HepG2 (cell line): ENCODE measurements at regions not wholly inside any gene's neighbourhood (a gene's known extent, or its start where the extent isn't known, plus 50 kb on each side); places are given as distances from the start of the nearest gene placed in this dataset.

Source experiments
- ATAC-seq: fragments of 200-7000 bp; cut with Tn5 transposase; 3 replicates; pipeline ENCODE4 v1.9.1; 2020; ENCODE audit warnings: mild to moderate bottlenecking, moderate library complexity
- BruUV-seq: library from RNA; stranded (reverse); fragments of 400-500 nt; replicated peaks from 2 replicates; lab custom pipeline; 2021; lab: Mats Ljungman, UMichigan
- CTCF ChIA-PET: fragments of 300-600 bp; formaldehyde crosslinking; extraction: SDS; loops from one replicate; lab custom pipeline; 2021; ENCODE audit warnings: low total read pairs, inconsistent platforms, low intra/inter-chr PET ratio; lab: Yijun Ruan, JAX
- POLR2A ChIA-PET: fragments of 350-600 bp; sonication (Branson Sonifier 250); formaldehyde crosslinking; loops from one replicate; lab custom pipeline; 2020; ENCODE audit warnings: antibody characterized with exemption, inconsistent platforms; lab: Yijun Ruan, JAX
- DNase-seq: peaks from one replicate; pipeline ENCODE4 v3.0.0-alpha.2; 2015; ENCODE audit warnings: low spot score
- FAIRE-seq: peaks from 3 replicates; lab custom pipeline; 2011; peaks lifted over from hg19 to GRCh38; lab: Jason Lieb, UNC
- H2AFZ ChIP-seq: one replicate; pipeline ENCODE4 v1.6.1; 2011; ENCODE audit warnings: low read length, inconsistent platforms
- H3K27ac ChIP-seq: fragments of 300-600 bp; 3 replicates; pipeline ENCODE4 v1.8.0; 2011; ENCODE audit warnings: mixed run types, mild to moderate bottlenecking, mixed read lengths, low read length, inconsistent platforms; ENCODE audit not compliant: insufficient read depth; ENCODE audit errors: extremely low read length
- H3K27me3 ChIP-seq, 2 experiments: fragments of 200-600 bp in 1 of 2; 2 replicates in 1 of 2; 3 replicates in 1 of 2; pipeline versions ENCODE4 v1.6.0 to v1.8.0; 2011; ENCODE audit warnings: low read length in 2 of 2, mild to moderate bottlenecking in 2 of 2, moderate library complexity in 2 of 2, inconsistent platforms in 1 of 2; ENCODE audit not compliant: insufficient read depth in 2 of 2, control insufficient read depth in 1 of 2
- H3K36me3 ChIP-seq, 2 experiments: fragments of 200-600 bp in 1 of 2; replicated peaks in 1 of 2; 2 replicates in 1 of 2; 3 replicates in 1 of 2; pipeline versions ENCODE4 v1.5.1 to v1.8.0; 2011; ENCODE audit warnings: low read length in 2 of 2, inconsistent platforms in 1 of 2; ENCODE audit not compliant: insufficient read depth in 2 of 2, control insufficient read depth in 1 of 2
- H3K4me1 ChIP-seq: 2 replicates; pipeline ENCODE4 v1.5.1; 2012; ENCODE audit warnings: low read length, inconsistent platforms; ENCODE audit not compliant: insufficient read depth
- H3K4me2 ChIP-seq: 2 replicates; pipeline ENCODE4 v1.6.0; 2011; ENCODE audit warnings: low read depth, low read length, inconsistent platforms
- H3K4me3 ChIP-seq, 3 experiments: fragments of 200-600 bp in 1 of 3; sonication (generic), shearing (Covaris generic) in 1 of 3; replicated peaks in 1 of 3; 2 replicates each; pipeline ENCODE4 v1.5.1; 2011 to 2016; ENCODE audit warnings: low read length in 3 of 3, inconsistent platforms in 2 of 3, low read depth in 2 of 3, mild to moderate bottlenecking in 2 of 3, control low read depth in 1 of 3, mixed read lengths in 1 of 3; ENCODE audit not compliant: insufficient read depth in 1 of 3
- H3K79me2 ChIP-seq: one replicate; pipeline ENCODE4 v1.6.1; 2011; ENCODE audit warnings: low read length, inconsistent platforms; ENCODE audit not compliant: insufficient read depth
- H3K9ac ChIP-seq: 2 replicates; pipeline ENCODE4 v1.6.0; 2011; ENCODE audit warnings: mild to moderate bottlenecking, low read depth, low read length, inconsistent platforms; ENCODE audit not compliant: insufficient read depth
- H3K9me3 ChIP-seq: 2 replicates; pipeline ENCODE4 v1.5.1; 2012; ENCODE audit warnings: mild to moderate bottlenecking, low read length
- H4K20me1 ChIP-seq: 2 replicates; pipeline ENCODE4 v1.6.0; 2011; ENCODE audit warnings: inconsistent platforms, mild to moderate bottlenecking, low read length, moderate library complexity; ENCODE audit not compliant: insufficient read depth
- AHR ChIP-seq: IDR thresholded peaks from 2 replicates; pipeline ENCODE4 v1.6.1; 2018; ENCODE audit warnings: missing genetic modification reagents, missing compliant biosample characterization
- ATF7-NPFF ChIP-seq: sonication (generic); formaldehyde crosslinking; IDR thresholded peaks from 2 replicates; pipeline ENCODE4 v1.8.1; 2023; ENCODE audit warnings: mild to moderate bottlenecking, low read depth, missing genetic modification reagents, moderate library complexity
- CEBPB ChIP-seq: IDR thresholded peaks from 2 replicates; pipeline ENCODE4 v1.6.1; 2011; ENCODE audit warnings: low read depth, low read length, improper control_type of control experiment, borderline replicate concordance
- FOXK1 ChIP-seq: sonication (generic); formaldehyde crosslinking; IDR thresholded peaks from 2 replicates; pipeline ENCODE4 v1.4.0; 2020; ENCODE audit warnings: low read depth, missing genetic modification reagents, borderline replicate concordance
- MLLT10 ChIP-seq: sonication (generic); formaldehyde crosslinking; IDR thresholded peaks from 2 replicates; pipeline ENCODE4 v1.4.0; 2020; ENCODE audit warnings: missing genetic modification reagents
- SRF ChIP-seq: IDR thresholded peaks from 2 replicates; pipeline ENCODE4 v1.6.1; 2011; ENCODE audit warnings: mild to moderate bottlenecking, low read depth, low read length, moderate library complexity
- TMF1 ChIP-seq: sonication (generic); formaldehyde crosslinking; IDR thresholded peaks from 2 replicates; pipeline ENCODE4 v1.8.1; 2022; ENCODE audit warnings: low read depth, missing genetic modification reagents
- ZBTB7B ChIP-seq: sonication (generic); formaldehyde crosslinking; IDR thresholded peaks from 2 replicates; pipeline ENCODE4 v1.4.0; 2020; ENCODE audit warnings: missing genetic modification reagents
- ZFAT ChIP-seq: sonication (generic); formaldehyde crosslinking; conservative IDR thresholded peaks from 2 replicates; pipeline ENCODE4 v1.8.1; 2023; ENCODE audit warnings: missing genetic modification reagents, inconsistent platforms
- ZNF274 ChIP-seq: sonication (generic); formaldehyde crosslinking; IDR thresholded peaks from 2 replicates; pipeline ENCODE4 v1.5.1; 2020; ENCODE audit warnings: mild to moderate bottlenecking, missing genetic modification reagents
- WGBS: methylation state at CpG from one replicate; pipeline ENCODE4 v1.1.6; 2017; ENCODE audit warnings: low lambda C conversion rate; 5-methylcytosine and 5-hydroxymethylcytosine counted together
- in situ Hi-C: cut with HindIII; loops from 2 replicates; pipeline ENCODE4 v1.10.0; 2017; ENCODE audit warnings: low pct_unique_long_range_greater_than_20kb; ENCODE audit not compliant: extremely low pct_ligation_motif_present
- intact Hi-C: fragments of 100-400 bp; cut with micrococcal nuclease; formaldehyde crosslinking; loops from one replicate; pipeline ENCODE4 v1.10.0; 2022; ENCODE audit not compliant: unreplicated experiment
- TF ChIP-seq, protein P1 (sequence below): sonication (generic); formaldehyde crosslinking; IDR thresholded peaks from 2 replicates; pipeline ENCODE4 v1.5.0; 2020; ENCODE audit warnings: mild to moderate bottlenecking, low read depth, missing genetic modification reagents, borderline replicate concordance
- TF ChIP-seq, protein P2 (sequence below): sonication (generic); formaldehyde crosslinking; IDR thresholded peaks from 2 replicates; pipeline ENCODE4 v1.5.1; 2020; ENCODE audit warnings: missing genetic modification reagents, mild to moderate bottlenecking, borderline replicate concordance
- TF ChIP-seq, protein P3 (sequence below): sonication (generic); formaldehyde crosslinking; IDR thresholded peaks from 2 replicates; pipeline ENCODE4 v1.4.0; 2020; ENCODE audit warnings: low read depth, mild to moderate bottlenecking, missing genetic modification reagents
- TF ChIP-seq, protein P4 (sequence below): sonication (generic); formaldehyde crosslinking; IDR thresholded peaks from 2 replicates; pipeline ENCODE4 v1.8.1; 2023; ENCODE audit warnings: mild to moderate bottlenecking, inconsistent platforms, moderate library complexity, missing genetic modification reagents, borderline replicate concordance
- TF ChIP-seq, protein P5 (sequence below): IDR thresholded peaks from 2 replicates; pipeline ENCODE4 v1.6.1; 2016; ENCODE audit warnings: low read depth, borderline replicate concordance

DNA sequence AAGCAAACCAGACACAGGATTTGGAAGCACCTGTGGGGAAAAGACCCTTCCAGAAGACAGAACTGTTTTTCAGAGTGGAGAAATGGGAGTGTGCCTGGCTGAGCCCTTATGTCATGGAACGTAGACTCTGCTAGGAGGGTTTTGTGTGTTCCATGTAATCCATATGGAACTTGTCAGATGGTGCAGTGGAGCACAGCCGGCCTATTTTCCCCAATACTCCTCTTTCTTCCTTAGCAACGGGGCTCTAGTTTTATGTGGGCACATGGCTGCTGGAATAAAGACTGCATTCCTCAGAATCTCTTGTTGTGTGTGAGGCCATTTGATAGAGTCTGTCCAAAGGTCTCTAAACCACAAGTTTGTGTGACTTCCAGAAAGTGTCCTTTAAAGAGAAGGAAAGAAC, 284.0 kb downstream of the DRD1 start:
- Histone ChIP-seq H2AFZ (no peak overlapping the region), H3K4me2 (no peak overlapping the region), H3K27ac (no peak overlapping the region), H3K4me3 (no peak overlapping the region), H3K27me3 (no peaks in the 10 kb centered on the region), H4K20me1 (no peaks in the 10 kb centered on the region), H3K79me2 (no peaks in the 10 kb centered on the region), H3K36me3 (no peaks in the 10 kb centered on the region), H3K9ac (no peak overlapping the region), H3K9me3 (no peaks in the 10 kb centered on the region), H3K4me1 (no peaks in the 10 kb centered on the region)
- DNase-seq (no peak), ATAC-seq (no peak), FAIRE-seq (no peak)
- in situ Hi-C loops, result no loop called here
- intact Hi-C loops, result no loop called here
- BruUV-seq, result no TSS peak
- CTCF ChIA-PET, result no interaction called here
- TF ChIP-seq SRF (no peak), ATF7-NPFF (no peak), AHR (no peak), TMF1 (no peak), ZFAT (no peak), ZNF274 (CRISPR knock-in tag) (no peak), CEBPB (no peak), MLLT10 (CRISPR knock-in tag) (no peak), ZBTB7B (no peak), FOXK1 (CRISPR knock-in tag) (no peak)
- TF ChIP-seq, protein P1, sequence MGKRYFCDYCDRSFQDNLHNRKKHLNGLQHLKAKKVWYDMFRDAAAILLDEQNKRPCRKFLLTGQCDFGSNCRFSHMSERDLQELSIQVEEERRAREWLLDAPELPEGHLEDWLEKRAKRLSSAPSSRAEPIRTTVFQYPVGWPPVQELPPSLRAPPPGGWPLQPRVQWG (CRISPR knock-in tag), result no peak
- TF ChIP-seq, protein P2, sequence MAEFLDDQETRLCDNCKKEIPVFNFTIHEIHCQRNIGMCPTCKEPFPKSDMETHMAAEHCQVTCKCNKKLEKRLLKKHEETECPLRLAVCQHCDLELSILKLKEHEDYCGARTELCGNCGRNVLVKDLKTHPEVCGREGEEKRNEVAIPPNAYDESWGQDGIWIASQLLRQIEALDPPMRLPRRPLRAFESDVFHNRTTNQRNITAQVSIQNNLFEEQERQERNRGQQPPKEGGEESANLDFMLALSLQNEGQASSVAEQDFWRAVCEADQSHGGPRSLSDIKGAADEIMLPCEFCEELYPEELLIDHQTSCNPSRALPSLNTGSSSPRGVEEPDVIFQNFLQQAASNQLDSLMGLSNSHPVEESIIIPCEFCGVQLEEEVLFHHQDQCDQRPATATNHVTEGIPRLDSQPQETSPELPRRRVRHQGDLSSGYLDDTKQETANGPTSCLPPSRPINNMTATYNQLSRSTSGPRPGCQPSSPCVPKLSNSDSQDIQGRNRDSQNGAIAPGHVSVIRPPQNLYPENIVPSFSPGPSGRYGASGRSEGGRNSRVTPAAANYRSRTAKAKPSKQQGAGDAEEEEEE, result no peak
- TF ChIP-seq, protein P3, sequence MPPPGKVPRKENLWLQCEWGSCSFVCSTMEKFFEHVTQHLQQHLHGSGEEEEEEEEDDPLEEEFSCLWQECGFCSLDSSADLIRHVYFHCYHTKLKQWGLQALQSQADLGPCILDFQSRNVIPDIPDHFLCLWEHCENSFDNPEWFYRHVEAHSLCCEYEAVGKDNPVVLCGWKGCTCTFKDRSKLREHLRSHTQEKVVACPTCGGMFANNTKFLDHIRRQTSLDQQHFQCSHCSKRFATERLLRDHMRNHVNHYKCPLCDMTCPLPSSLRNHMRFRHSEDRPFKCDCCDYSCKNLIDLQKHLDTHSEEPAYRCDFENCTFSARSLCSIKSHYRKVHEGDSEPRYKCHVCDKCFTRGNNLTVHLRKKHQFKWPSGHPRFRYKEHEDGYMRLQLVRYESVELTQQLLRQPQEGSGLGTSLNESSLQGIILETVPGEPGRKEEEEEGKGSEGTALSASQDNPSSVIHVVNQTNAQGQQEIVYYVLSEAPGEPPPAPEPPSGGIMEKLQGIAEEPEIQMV, result no peak
- TF ChIP-seq, protein P4, sequence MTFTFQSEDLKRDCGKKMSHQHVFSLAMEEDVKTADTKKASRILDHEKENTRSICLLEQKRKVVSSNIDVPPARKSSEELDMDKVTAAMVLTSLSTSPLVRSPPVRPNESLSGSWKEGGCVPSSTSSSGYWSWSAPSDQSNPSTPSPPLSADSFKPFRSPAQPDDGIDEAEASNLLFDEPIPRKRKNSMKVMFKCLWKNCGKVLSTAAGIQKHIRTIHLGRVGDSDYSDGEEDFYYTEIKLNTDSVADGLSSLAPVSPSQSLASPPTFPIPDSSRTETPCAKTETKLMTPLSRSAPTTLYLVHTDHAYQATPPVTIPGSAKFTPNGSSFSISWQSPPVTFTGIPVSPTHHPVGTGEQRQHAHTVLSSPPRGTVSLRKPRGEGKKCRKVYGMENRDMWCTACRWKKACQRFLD (CRISPR knock-in tag), result no peak
- TF ChIP-seq, protein P5, sequence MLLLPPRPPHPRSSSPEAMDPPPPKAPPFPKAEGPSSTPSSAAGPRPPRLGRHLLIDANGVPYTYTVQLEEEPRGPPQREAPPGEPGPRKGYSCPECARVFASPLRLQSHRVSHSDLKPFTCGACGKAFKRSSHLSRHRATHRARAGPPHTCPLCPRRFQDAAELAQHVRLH, result no peak
- POLR2A ChIA-PET, result no interaction called here
- 23% methylated on average over 3 of the region's 3 CpGs for WGBS
